BLaER1 treated with 17β-estradiol and CSF1 and Interleukin-3, amounts not matched to agents 10 nM and 100 nM (cell line): ENCODE measurements at regions not wholly inside any gene's neighbourhood (a gene's known extent, or its start where the extent isn't known, plus 50 kb on each side); places are given as distances from the start of the nearest gene placed in this dataset.

ENCODE experiments used
- H3K27ac ChIP-seq, 11 experiments: shearing (Covaris generic); formaldehyde crosslinking; 2 replicates each; pipeline ENCODE4 v1.8.1; 2022
- H3K27me3 ChIP-seq, 11 experiments: shearing (Covaris generic); formaldehyde crosslinking; 2 replicates each; pipeline ENCODE4 v1.8.1; 2022
- H3K36me3 ChIP-seq, 11 experiments: shearing (Covaris generic); formaldehyde crosslinking; 2 replicates each; pipeline ENCODE4 v1.8.1; 2022
- H3K4me1 ChIP-seq, 10 experiments: shearing (Covaris generic); formaldehyde crosslinking; 2 replicates each; pipeline ENCODE4 v1.8.1; 2022
- H3K4me2 ChIP-seq, 11 experiments: shearing (Covaris generic); formaldehyde crosslinking; 2 replicates each; pipeline ENCODE4 v1.8.1; 2022
- H3K4me3 ChIP-seq, 10 experiments: shearing (Covaris generic); formaldehyde crosslinking; 2 replicates each; pipeline ENCODE4 v1.8.1; 2022
- H3K9ac ChIP-seq, 11 experiments: shearing (Covaris generic); formaldehyde crosslinking; 2 replicates each; pipeline ENCODE4 v1.8.1; 2022
- H3K9me3 ChIP-seq, 11 experiments: shearing (Covaris generic); formaldehyde crosslinking; replicated peaks in 1 of 11; 2 replicates each; pipeline ENCODE4 v1.8.1; 2022
- H4K20me1 ChIP-seq, 11 experiments: shearing (Covaris generic); formaldehyde crosslinking; 2 replicates each; pipeline ENCODE4 v1.8.1; 2022
- Cebpa-rat ChIP-seq, 11 experiments: shearing (Covaris generic); IDR thresholded peaks; 2 replicates each; pipeline ENCODE4 v1.8.1; 2022

DNA sequence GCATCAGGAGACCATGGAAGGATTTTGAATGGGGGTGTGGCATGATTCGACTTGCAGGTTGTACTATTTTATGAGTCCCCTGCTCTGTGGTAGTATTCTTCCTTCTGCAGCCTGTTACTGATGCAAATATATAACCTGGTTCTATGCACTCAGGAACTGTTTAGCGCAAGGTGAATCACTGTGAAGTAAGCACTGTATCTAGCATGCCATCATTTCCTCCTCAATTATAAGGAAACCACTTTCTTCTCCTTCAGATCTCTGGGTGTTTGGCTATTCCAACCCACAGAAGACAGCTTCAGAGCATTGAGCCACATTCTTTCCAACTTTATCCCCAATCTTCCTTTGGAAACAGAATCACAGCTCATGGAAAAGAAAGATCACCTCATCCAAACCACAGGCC is 176.7 kb downstream of the DIPK2A start:
- H3K9ac ChIP-seq: no peak overlapping the region
- TF ChIP-seq Cebpa-rat (IDR thresholded peaks at IDR 0.05): no peak
- H4K20me1 ChIP-seq: no peaks in the 10 kb centered on the region
- no peaks in the 10 kb centered on the region for H3K36me3 ChIP-seq
- no peaks in the 10 kb centered on the region for H3K9me3 ChIP-seq
- no peak overlapping the region for H3K4me2 ChIP-seq
- H3K4me1 ChIP-seq: no peaks in the 10 kb centered on the region
- no peak overlapping the region for H3K27ac ChIP-seq
- H3K4me3 ChIP-seq: no peak overlapping the region
- H3K27me3 ChIP-seq: no peaks in the 10 kb centered on the region

DNA sequence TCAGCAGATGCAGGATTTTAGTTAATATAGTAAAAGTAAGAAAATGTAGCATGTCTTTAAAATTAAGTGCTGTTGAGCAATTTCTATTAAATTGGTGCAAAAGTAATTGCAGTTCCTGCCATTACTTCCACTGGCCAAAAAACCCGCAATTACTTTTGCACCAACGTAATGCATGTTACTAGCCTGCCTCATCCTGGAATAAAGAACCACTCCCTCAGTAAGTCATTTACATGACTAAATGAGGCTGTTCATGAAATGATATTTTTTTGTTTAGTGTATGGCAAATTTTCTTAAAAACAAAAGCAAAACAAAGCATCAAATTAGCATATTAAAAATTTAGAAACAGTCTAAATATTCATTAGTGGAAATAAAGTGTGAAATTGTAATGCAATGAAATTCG is 180.4 kb downstream of the DIPK2A start:
- no peaks in the 10 kb centered on the region for H3K36me3 ChIP-seq
- no peak for TF ChIP-seq Cebpa-rat (IDR thresholded peaks at IDR 0.05)

DNA sequence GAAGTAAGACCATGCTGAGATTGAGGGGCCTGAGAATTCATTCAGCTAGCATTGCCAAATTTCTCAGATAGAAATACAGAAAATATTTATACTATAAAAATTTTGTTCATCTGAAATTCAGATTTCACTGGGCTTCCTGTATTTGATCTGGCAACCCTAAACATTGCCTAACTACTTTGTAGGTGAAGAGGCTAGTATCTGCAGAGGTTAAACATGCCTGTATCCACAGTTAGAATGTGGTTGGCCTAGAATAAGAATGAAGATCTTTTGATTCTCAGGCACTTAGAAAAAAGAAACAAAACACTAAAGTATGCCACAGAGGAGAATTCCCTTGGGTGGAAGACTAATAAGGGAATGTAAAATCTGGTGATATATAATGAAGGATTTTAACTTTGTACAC is 189.0 kb downstream of the DIPK2A start:
- H4K20me1 ChIP-seq: no peaks in the 10 kb centered on the region

More for the DNA sequence above, 180.4 kb downstream of the DIPK2A start:
- no peaks in the 10 kb centered on the region for H3K4me1 ChIP-seq
- no peak overlapping the region for H3K4me2 ChIP-seq
- H3K9ac ChIP-seq: no peak overlapping the region
- H3K27me3 ChIP-seq: no peaks in the 10 kb centered on the region
- no peak overlapping the region for H3K4me3 ChIP-seq
- no peak overlapping the region for H3K27ac ChIP-seq
- peaks cover 0 to 6% (median 0%) of the 10 kb centered on the region in 11 experiments; a peak in 2 of 22 replicates for H3K9me3 ChIP-seq
- no peaks in the 10 kb centered on the region for H4K20me1 ChIP-seq

DNA sequence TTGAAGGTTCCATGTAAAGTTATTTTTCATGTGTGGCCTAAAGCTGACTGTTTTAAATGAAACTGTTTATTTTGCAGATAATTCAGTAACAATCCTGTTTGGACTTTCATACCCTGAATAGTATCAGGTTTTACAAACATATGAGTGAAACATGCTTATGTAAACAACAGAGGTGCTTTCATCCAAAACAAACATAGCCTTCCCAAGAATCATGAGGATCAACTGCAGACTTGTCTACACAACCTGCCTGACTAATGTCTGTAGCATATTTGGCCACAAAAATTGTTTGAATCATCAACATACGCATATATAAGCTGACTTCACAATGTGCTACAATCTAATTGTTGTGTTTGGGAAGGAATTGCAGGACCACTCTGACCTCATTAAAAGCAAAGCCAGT is 190.4 kb downstream of the DIPK2A start:
- no peak overlapping the region for H3K4me2 ChIP-seq
- no peak overlapping the region for H3K27ac ChIP-seq
- peaks cover 0 to 4% (median 0%) of the 10 kb centered on the region in 10 experiments; a peak in 1 of 20 replicates for H3K4me1 ChIP-seq
- H3K9ac ChIP-seq: no peak overlapping the region
- H3K27me3 ChIP-seq: no peaks in the 10 kb centered on the region
- H3K36me3 ChIP-seq: no peaks in the 10 kb centered on the region
- no peak overlapping the region for H3K4me3 ChIP-seq
- TF ChIP-seq Cebpa-rat (IDR thresholded peaks at IDR 0.05): no peak
- peaks cover 0 to 6% (median 0%) of the 10 kb centered on the region in 11 experiments; a peak in 2 of 22 replicates for H3K9me3 ChIP-seq
- no peaks in the 10 kb centered on the region for H4K20me1 ChIP-seq

More for the DNA sequence above, 189.0 kb downstream of the DIPK2A start:
- Histone ChIP-seq H3K4me3 (no peak overlapping the region), H3K36me3 (no peaks in the 10 kb centered on the region), H3K9ac (no peak overlapping the region), H3K4me2 (no peak overlapping the region), H3K9me3 (peaks cover 0 to 9% (median 0%) of the 10 kb centered on the region in 11 experiments; a peak in 3 of 22 replicates), H3K27me3 (no peaks in the 10 kb centered on the region), H3K4me1 (peaks cover 0 to 4% (median 0%) of the 10 kb centered on the region in 10 experiments; a peak in 1 of 20 replicates), H3K27ac (no peak overlapping the region)
- no peak for TF ChIP-seq Cebpa-rat (IDR thresholded peaks at IDR 0.05)

DNA sequence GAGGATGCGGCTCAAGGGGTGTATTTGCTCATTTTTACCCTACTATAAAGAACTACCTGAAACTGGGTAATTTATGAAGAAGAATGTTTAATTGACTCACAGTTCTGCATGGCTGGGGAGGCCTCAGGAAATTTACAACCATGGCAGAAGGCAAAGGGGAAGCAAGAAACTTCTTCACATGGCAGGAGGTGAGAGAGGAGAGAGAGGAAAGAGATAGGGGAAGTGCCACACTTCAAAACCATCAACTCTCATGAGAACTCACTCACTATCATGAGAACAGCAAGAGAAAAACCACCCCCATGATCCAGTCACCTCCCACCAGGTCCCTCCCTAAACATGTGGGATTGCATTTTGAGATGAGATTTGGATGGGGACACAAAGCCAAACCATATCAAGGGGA is 192.7 kb downstream of the DIPK2A start:
- Histone ChIP-seq H3K9me3 (peaks cover 0 to 6% (median 0%) of the 10 kb centered on the region in 11 experiments; a peak in 2 of 22 replicates), H3K4me3 (no peak overlapping the region), H3K9ac (no peak overlapping the region), H3K36me3 (no peaks in the 10 kb centered on the region), H3K27me3 (no peaks in the 10 kb centered on the region), H4K20me1 (no peaks in the 10 kb centered on the region), H3K27ac (no peak overlapping the region), H3K4me1 (peaks cover 0 to 4% (median 0%) of the 10 kb centered on the region in 10 experiments; a peak in 1 of 20 replicates), H3K4me2 (no peak overlapping the region; a peak in 1 of 22 replicates)
- TF ChIP-seq Cebpa-rat (IDR thresholded peaks at IDR 0.05): no peak

DNA sequence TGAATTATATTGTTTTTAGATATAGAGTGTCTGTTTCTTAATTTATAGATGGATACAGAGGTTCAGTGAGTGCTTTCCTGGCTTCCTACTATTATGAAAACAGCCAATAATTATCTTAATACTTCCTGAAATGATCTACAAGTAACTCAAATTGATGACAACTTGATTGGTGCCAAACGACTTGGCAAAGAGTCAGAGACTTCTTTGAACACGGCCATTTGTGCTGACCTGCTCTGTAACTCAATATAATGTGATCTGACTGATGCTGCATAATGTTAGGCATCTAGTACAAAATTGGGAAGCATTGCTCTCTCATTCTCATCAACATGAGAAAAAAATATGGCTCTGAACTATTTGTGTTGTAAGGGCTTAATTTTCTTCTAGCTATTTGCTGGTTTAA is 193.9 kb downstream of the DIPK2A start:
- Histone ChIP-seq H3K4me2 (no peak overlapping the region), H3K27ac (no peak overlapping the region), H3K4me1 (peaks cover 0 to 4% (median 0%) of the 10 kb centered on the region in 10 experiments; a peak in 1 of 20 replicates), H3K4me3 (no peak overlapping the region), H3K9ac (no peak overlapping the region), H3K9me3 (no peaks in the 10 kb centered on the region), H4K20me1 (no peaks in the 10 kb centered on the region), H3K27me3 (no peaks in the 10 kb centered on the region), H3K36me3 (no peaks in the 10 kb centered on the region)
- no peak for TF ChIP-seq Cebpa-rat (IDR thresholded peaks at IDR 0.05)

DNA sequence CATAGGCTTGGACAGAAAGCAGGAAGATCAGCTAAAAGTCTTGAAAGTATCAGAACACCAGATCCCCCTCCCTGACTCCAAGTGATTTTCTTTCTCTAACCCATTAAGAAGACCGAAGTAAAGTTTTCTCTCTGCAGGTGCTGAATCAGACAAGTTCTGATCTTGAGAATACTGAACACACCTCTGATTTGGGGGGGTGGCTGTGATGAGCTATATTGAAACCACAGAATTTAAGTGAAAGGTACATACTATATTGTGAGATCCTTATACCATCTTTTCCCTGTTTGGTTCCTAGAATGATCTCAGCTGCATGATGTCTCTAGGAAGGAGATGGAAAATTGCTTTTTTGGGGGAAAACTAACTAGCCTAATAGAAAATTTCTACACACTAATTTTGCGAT is 196.0 kb downstream of the DIPK2A start:
- no peak overlapping the region for H3K9ac ChIP-seq

DNA sequence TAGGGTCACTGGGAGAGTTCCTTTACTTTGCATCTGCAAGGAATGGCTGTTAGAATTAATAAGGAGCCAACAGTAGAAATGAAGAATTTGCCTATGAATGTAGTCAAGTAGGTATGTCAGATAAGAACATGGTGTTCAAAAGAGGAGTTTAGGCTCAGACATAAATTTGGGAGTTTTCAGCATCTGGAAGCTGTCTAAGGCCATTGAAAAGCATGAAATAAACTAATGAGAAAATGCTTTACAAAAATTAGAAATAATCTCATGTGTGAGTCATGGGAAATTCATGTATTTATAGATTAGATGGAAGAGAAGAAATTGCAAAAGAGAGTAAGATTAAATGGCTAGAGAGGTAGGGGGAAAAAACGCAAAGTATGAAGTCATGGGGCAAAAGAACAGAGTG is 201.9 kb downstream of the DIPK2A start:
- no peak overlapping the region for H3K9ac ChIP-seq
- no peaks in the 10 kb centered on the region for H3K36me3 ChIP-seq
- no peak overlapping the region for H3K4me2 ChIP-seq
- H3K27ac ChIP-seq: no peak overlapping the region
- no peaks in the 10 kb centered on the region for H4K20me1 ChIP-seq
- peaks cover 0 to 9% (median 0%) of the 10 kb centered on the region in 11 experiments; a peak in 4 of 22 replicates for H3K9me3 ChIP-seq
- H3K4me3 ChIP-seq: no peak overlapping the region
- no peaks in the 10 kb centered on the region for H3K27me3 ChIP-seq
- no peaks in the 10 kb centered on the region for H3K4me1 ChIP-seq
- no peak for TF ChIP-seq Cebpa-rat (IDR thresholded peaks at IDR 0.05)

More for the DNA sequence above, 196.0 kb downstream of the DIPK2A start:
- no peak overlapping the region for H3K4me3 ChIP-seq
- H3K4me1 ChIP-seq: peaks cover 0 to 4% (median 0%) of the 10 kb centered on the region in 10 experiments; a peak in 1 of 20 replicates
- H3K9me3 ChIP-seq: no peaks in the 10 kb centered on the region
- H3K4me2 ChIP-seq: no peak overlapping the region
- no peak for TF ChIP-seq Cebpa-rat (IDR thresholded peaks at IDR 0.05)
- H3K27ac ChIP-seq: no peak overlapping the region
- H4K20me1 ChIP-seq: no peaks in the 10 kb centered on the region
- H3K27me3 ChIP-seq: no peaks in the 10 kb centered on the region
- H3K36me3 ChIP-seq: no peaks in the 10 kb centered on the region

DNA sequence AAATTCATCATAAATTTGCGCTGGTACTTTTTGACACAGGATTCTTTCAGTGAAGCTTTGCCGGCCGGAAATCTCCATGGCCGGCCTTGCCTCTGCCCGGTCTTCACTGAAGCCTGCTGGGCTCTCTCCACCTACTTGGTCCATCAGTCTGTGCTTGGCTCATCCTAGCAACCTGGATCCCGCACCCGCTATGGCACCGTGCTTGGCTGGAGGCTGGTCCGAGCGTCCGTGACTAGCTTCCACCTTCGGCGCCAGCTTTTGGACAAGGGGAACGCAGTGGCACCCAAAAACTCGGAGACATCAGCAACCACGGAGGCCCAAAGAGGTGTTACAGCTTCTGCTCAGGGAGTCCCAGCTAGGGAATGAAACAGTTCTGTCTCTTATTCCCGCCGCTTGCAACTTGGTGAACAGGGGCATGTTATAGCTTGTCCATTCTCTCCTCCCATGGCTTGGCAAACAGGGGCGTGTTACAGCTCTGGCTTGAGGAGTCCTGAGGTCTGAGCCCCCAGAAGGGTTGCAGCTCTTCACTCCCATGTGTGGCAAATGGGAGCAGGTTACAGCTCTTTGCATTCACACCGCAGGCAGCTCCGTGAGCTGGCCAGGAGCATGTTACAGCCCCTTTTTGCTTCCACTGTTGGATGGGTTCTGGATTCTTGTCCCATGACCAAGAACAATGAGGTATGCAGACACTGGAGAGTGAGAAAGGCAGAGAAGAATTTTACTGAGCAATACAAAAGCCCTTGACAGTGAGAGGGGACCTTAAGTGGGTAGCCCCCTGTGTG is 204.2 kb downstream of the DIPK2A start:
- Histone ChIP-seq H3K4me3 (no peak overlapping the region), H3K36me3 (no peaks in the 10 kb centered on the region), H3K9ac (no peak overlapping the region), H3K4me1 (no peaks in the 10 kb centered on the region), H3K9me3 (peaks cover 0 to 9% (median 0%) of the 10 kb centered on the region in 11 experiments; a peak in 4 of 22 replicates), H4K20me1 (no peaks in the 10 kb centered on the region), H3K4me2 (no peak overlapping the region), H3K27ac (no peak overlapping the region), H3K27me3 (no peaks in the 10 kb centered on the region)
- no peak for TF ChIP-seq Cebpa-rat (IDR thresholded peaks at IDR 0.05)

DNA sequence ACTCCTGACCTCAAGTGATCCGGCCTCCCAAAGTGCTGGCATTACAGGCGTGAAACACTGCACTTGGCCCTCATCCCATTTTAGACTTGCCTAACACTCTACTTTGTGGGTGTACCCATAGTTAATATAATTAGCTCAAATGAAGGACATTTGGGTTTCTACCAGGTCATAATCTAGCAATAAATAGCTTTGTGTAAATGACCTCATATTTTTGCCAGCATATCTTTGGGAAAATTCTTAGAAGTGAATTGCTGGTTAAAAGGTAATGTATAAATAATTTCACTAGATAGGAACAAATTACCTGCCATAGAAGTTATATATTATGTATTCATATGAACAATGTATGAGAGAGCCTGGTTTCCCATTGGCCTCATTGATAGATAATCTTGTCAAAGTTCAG is 206.0 kb downstream of the DIPK2A start:
- Histone ChIP-seq H3K27ac (no peak overlapping the region), H3K4me3 (no peak overlapping the region), H3K36me3 (no peaks in the 10 kb centered on the region), H3K9me3 (peaks cover 0 to 9% (median 0%) of the 10 kb centered on the region in 11 experiments; a peak in 4 of 22 replicates), H4K20me1 (no peaks in the 10 kb centered on the region), H3K9ac (no peak overlapping the region), H3K4me2 (no peak overlapping the region), H3K27me3 (no peaks in the 10 kb centered on the region), H3K4me1 (no peaks in the 10 kb centered on the region)
- no peak for TF ChIP-seq Cebpa-rat (IDR thresholded peaks at IDR 0.05)
